ENCODE measurements at regions not wholly inside any gene's neighbourhood (a gene's known extent, or its start where the extent isn't known, plus 50 kb on each side); places are given as distances from the start of the nearest gene placed in this dataset.
"Not testable (repeated sequence)": the region's sequence is repeated elsewhere in the genome, so short reads cannot be mapped to it uniquely, and the experiment has no call there.

- intact Hi-C loops (cut with DNase I; ENCODE audit: low total_unique reads): no loop called here
- no peak for DNase-seq (ENCODE audit: low spot score in 2 of 2)
- TF ChIP-seq CTCF (IDR thresholded peaks at IDR 0.05) (no peak), POLR2AphosphoS5 (IDR thresholded peaks at IDR 0.05) (no peak), POLR2A (IDR thresholded peaks at IDR 0.05) (no peak)
These were observed 1157.4 kb downstream of the RPIA start for GRCh38 chr2:89848763-89849368.

DNA sequence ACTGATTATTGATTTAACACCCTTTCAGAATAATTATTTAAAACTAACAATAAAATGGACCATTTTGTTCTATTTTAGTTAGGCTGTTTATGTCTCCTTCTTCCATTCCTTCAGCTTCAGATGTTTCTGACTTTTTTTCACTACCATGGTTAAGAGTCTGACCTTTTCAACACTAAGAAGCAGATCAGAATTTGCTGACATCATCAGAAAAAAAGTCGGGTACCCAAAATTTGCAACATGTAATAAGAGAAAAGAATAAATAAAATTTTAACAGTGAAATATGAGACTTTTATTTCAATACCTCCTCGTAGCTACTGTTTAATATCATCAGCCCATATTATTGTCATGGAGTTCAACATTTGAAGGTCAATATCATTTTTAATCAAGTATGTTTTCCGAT, 1158.3 kb downstream of the RPIA start:
- Histone ChIP-seq H3K27me3 (peaks cover 0 to 24% of the 10 kb centered on the region in 2 donors), H3K36me3 (no peaks in the 10 kb centered on the region), H3K4me3 (no peak overlapping the region), H3K4me1 (no peaks in the 10 kb centered on the region), H3K27ac (no peak overlapping the region), H3K9me3 (no peaks in the 10 kb centered on the region)
- intact Hi-C loops (cut with DNase I; ENCODE audit: low total_unique reads): no loop called here
- DNase-seq (ENCODE audit: low spot score in 2 of 2): no peak
- TF ChIP-seq POLR2AphosphoS5 (IDR thresholded peaks at IDR 0.05) (no peak), POLR2A (IDR thresholded peaks at IDR 0.05) (no peak), CTCF (IDR thresholded peaks at IDR 0.05) (no peak)

More at GRCh38 chr2:89848763-89849368, 1157.4 kb downstream of the RPIA start:
- no peak overlapping the region for H3K27ac ChIP-seq
- no peaks in the 10 kb centered on the region for H3K36me3 ChIP-seq
- no peak overlapping the region for H3K4me3 ChIP-seq
- H3K27me3 ChIP-seq: peaks cover 0 to 30% of the 10 kb centered on the region in 2 donors
- no peaks in the 10 kb centered on the region for H3K9me3 ChIP-seq
- H3K4me1 ChIP-seq: no peaks in the 10 kb centered on the region

- Histone ChIP-seq H3K4me3 (no peak overlapping the region), H3K36me3 (no peaks in the 10 kb centered on the region), H3K27ac (no peak overlapping the region), H3K27me3 (peaks cover 0 to 24% of the 10 kb centered on the region in 2 donors), H3K9me3 (no peaks in the 10 kb centered on the region), H3K4me1 (no peaks in the 10 kb centered on the region)
- intact Hi-C loops (cut with DNase I; ENCODE audit: low total_unique reads): no loop called here
- no peak for DNase-seq (ENCODE audit: low spot score in 2 of 2)
- no peak for TF ChIP-seq POLR2AphosphoS5 (IDR thresholded peaks at IDR 0.05)
- TF ChIP-seq CTCF (IDR thresholded peaks at IDR 0.05): no peak
- TF ChIP-seq POLR2A (IDR thresholded peaks at IDR 0.05): no peak
These were observed 1159.0 kb downstream of the RPIA start for GRCh38 chr2:89850481-89850880.

GRCh38 chr2:89850881-89851582, 1159.6 kb downstream of the RPIA start:
- peaks cover 0 to 24% of the 10 kb centered on the region in 2 donors for H3K27me3 ChIP-seq
- no peak overlapping the region for H3K27ac ChIP-seq
- no peak for DNase-seq (ENCODE audit: low spot score in 2 of 2)
- TF ChIP-seq POLR2AphosphoS5 (IDR thresholded peaks at IDR 0.05): no peak
- H3K4me1 ChIP-seq: no peaks in the 10 kb centered on the region
- intact Hi-C loops (cut with DNase I; ENCODE audit: low total_unique reads): no loop called here
- no peaks in the 10 kb centered on the region for H3K9me3 ChIP-seq
- H3K4me3 ChIP-seq: no peak overlapping the region
- H3K36me3 ChIP-seq: no peaks in the 10 kb centered on the region

DNA sequence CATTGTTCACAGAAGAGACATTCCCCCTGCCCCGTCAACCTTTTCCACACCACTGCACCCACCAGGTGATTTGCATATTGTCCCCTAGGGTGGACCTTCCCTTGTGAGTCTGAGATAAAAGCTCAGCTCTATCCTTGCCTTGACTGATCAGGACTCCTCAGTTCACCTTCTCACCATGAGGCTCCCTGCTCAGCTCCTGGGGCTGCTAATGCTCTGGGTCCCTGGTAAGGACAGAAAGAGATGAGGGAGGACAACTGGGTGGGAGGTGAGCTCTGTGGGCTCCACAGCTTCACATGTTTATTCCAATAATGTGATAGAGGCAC, 1160.1 kb downstream of the RPIA start:
- no peaks in the 10 kb centered on the region for H3K4me1 ChIP-seq
- TF ChIP-seq CTCF (IDR thresholded peaks at IDR 0.05) (no peak), POLR2A (IDR thresholded peaks at IDR 0.05) (no peak), POLR2AphosphoS5 (IDR thresholded peaks at IDR 0.05) (no peak)
- intact Hi-C loops (cut with DNase I; ENCODE audit: low total_unique reads): no loop called here
- no peak overlapping the region for H3K27ac ChIP-seq
- H3K27me3 ChIP-seq: peaks cover 0 to 24% of the 10 kb centered on the region in 2 donors
- no peak overlapping the region for H3K4me3 ChIP-seq
- DNase-seq (ENCODE audit: low spot score in 2 of 2): no peak
- H3K9me3 ChIP-seq: no peaks in the 10 kb centered on the region
- no peaks in the 10 kb centered on the region for H3K36me3 ChIP-seq

DNA sequence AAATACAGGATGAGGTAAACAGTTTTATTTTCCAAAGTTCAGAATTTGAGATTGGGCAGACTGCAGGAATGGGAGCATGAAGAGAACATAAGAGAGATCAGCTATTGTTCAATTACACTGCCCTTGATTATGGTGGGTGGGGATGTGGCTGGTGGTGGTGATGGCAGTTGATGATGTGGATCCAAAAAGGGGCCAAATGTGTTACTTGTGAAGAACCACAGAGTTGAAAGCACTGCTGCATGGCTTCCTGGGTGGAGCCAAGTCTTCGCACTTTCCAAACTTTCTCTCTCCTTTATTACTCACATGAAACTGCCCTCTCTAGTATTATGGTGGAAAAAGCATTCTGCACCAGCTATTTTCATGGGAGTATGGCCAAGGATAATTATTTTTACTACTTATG, 1162.0 kb downstream of the RPIA start:
- H3K4me3 ChIP-seq; intact Hi-C loops (cut with DNase I; ENCODE audit: low total_unique reads); H3K9me3 ChIP-seq; DNase-seq (ENCODE audit: low spot score in 2 of 2); H3K36me3 ChIP-seq; H3K27ac ChIP-seq; H3K4me1 ChIP-seq: not testable (repeated sequence)
- H3K27me3 ChIP-seq: peaks cover 0 to 16% of the 10 kb centered on the region in 2 donors

GRCh38 chr2:89855752-89856151, 1164.3 kb downstream of the RPIA start:
- DNase-seq (ENCODE audit: low spot score in 2 of 2); H3K9me3 ChIP-seq; intact Hi-C loops (cut with DNase I; ENCODE audit: low total_unique reads): not testable (repeated sequence)

DNA sequence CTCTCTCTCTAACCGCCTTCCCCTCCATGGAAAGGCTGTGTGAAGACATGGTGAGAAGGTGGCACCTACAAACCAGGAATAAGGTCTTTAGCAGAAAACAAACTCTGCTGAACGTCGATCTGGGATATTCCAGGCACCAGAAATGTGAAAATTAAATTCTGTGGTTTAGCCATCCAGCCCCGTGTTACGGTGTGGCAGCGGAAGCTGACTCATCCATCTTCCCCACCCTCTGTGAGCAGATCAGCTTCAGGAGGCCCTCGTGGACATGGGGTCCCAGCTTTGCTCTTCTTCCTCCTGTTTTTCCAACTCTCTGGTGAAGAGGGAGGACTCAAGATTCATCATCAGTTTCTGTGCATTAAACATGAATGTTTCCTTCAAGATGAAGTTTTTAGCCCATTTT, 1164.8 kb downstream of the RPIA start:
- intact Hi-C loops (cut with DNase I; ENCODE audit: low total_unique reads); DNase-seq (ENCODE audit: low spot score in 2 of 2); H3K4me1 ChIP-seq; H3K9me3 ChIP-seq; H3K4me3 ChIP-seq; H3K36me3 ChIP-seq; H3K27ac ChIP-seq; H3K27me3 ChIP-seq: not testable (repeated sequence)

More at GRCh38 chr2:89855752-89856151, 1164.3 kb downstream of the RPIA start:
- not testable (repeated sequence) for H3K4me3 ChIP-seq, H3K27ac ChIP-seq, H3K4me1 ChIP-seq, H3K27me3 ChIP-seq, H3K36me3 ChIP-seq

DNA sequence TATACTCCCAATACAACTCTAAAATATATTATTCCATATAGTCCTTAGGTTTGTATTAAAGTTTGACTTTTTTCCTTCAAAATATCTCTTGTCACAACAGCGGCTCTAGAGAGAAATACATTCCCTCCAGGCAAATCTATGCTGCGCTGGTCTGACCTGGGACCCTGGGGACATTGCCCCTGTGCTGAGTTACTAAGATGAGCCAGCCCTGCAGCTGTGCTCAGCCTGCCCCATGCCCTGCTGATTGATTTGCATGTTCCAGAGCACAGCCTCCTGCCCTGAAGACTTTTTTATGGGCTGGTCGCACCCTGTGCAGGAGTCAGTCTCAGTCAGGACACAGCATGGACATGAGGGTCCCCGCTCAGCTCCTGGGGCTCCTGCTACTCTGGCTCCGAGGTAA, 1170.7 kb downstream of the RPIA start:
- H3K4me3 ChIP-seq; H3K27ac ChIP-seq; intact Hi-C loops (cut with DNase I; ENCODE audit: low total_unique reads); H3K27me3 ChIP-seq; H3K4me1 ChIP-seq; H3K36me3 ChIP-seq; H3K9me3 ChIP-seq; DNase-seq (ENCODE audit: low spot score in 2 of 2): not testable (repeated sequence)
